Stimulated activated CD8-positive, alpha-beta memory T cell treated with anti-CD3 and anti-CD28 coated beads, Interleukin-7, amount 100 ng/mL, for 24 hours (primary cell): ENCODE measurements at regions not wholly inside any gene's neighbourhood (a gene's known extent, or its start where the extent isn't known, plus 50 kb on each side); places are given as distances from the start of the nearest gene placed in this dataset.

Experiments used
- DNase-seq: peaks from one replicate; pipeline ENCODE4 v3.0.0-alpha.2; 2020; ENCODE audit warnings: low read depth

DNA sequence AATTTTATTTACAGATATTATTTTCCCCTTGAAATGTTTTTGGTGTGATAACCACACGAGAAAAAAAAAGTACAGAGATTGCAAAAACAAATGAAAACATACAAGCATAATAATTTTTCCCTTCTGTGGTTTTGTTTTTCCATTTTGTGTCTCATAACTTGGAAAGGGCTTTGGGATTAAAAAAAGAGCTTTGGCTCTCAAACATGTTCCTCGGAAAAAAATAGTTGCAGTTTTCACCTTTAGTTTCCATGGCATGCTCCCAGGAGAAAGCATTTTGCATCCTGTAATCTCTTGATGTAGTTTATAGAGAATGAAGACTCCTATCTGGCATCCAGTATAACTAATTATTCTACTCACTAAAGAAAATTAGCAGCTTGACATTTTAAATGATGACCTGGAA lies 362.1 kb upstream of the PDGFD start:
- no peak for DNase-seq

- DNase-seq = no peak
Measured at GRCh38 chr11:104525416-104525815, 361.5 kb upstream of the PDGFD start.

- DNase-seq = no peak
Measured at GRCh38 chr11:104524254-104524653, 360.3 kb upstream of the PDGFD start.

DNA sequence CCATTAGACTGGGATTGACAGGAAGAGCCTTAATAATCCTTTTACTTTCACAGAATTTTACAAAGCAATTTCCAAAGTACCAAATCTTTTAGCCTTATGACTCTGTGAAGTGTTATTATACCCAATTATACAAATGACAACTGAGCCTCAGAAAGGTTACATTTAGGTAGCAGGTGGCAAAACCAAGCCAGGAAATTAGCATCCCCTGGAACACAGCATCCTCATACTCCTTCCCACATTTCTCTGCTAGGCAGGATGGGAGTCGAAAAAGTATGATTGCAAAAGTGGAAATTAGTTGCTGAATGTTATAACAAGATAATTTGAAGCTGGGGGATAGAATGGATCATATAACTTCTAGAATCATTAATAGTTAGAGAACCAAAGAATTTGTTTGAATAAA lies 359.7 kb upstream of the PDGFD start:
- no peak for DNase-seq

DNA sequence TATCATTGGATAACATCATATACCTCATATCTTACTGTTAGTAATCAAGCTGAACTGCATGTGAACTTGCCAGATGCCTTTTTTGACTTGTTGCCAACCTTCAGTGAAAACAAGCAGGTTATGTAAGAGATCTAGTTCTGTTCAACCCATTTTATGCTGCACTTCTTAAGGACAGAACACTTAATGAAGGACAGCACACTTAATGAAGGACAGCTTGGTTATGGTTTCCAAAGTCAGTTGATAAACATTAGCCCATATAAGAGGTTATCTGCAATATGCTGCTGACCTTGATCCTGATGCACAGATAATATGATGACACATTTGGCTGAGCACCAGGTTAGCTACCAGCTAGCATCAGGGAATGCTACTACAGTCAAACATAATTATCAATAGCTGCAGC lies 358.7 kb upstream of the PDGFD start:
- no peak for DNase-seq

- DNase-seq = no peak
Measured at GRCh38 chr11:104522123-104522522, 358.2 kb upstream of the PDGFD start.

DNA sequence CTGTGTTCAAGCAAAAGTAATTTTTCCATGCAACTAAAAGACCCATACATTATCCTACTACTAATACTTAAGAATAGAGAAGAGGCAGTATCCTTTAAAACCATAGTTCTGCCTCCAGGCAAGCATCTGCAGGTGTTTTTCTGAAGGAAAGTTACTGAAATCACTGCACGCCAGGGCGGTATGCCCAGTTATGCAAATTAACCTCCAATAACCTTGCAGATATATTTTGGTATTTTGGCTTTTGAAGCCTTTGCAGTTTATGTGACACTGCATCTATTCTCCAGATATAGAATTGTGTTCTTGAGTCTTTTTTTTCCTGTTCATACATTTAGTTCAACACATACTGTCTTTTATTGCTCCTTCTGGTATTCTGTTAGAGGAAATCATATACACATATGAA lies 346.2 kb upstream of the PDGFD start:
- no peak for DNase-seq

DNA sequence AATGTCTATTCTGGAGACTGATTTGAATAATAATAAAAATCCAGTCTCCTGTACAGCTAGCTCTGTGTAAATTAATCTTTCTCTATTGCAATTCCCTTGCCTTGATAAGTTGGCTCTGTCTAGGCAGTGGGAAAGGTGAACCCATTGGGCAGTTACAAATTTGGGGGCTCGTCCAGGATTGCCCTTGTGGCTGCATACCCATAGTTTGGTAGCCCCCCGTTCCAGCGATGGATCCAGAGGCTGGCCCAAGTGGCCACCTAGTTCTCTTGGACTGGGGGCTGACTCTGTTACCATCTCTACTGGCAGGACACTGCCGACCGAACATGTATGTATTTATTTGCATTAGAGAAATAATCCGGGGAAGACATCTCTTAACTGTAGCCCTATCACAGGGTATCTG lies 326.2 kb upstream of the PDGFD start:
- DNase-seq = no peak

DNA sequence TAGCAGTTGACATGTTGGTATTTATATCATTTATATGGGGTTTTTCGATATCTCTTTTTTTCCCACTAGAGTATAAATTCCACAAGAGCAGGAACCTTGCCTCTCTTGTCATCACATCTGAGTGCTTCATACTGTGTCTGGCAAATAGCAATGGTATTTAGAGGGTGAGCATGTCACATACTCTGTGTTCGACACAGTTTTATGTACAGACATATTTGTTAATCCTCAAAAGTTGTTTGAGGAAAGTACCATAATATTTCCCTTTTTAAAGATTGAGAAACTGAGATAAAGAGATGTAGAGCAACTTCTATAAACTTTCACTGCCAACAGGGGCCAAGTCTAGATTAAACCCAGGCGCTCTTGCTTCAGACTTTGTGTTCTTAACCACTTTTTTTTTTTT lies 324.6 kb upstream of the PDGFD start:
- DNase-seq = no peak

- DNase-seq = no peak
Measured at GRCh38 chr11:104487046-104487806, 323.3 kb upstream of the PDGFD start.

GRCh38 chr11:104484804-104485554 lies 321.0 kb upstream of the PDGFD start:
- DNase-seq = no peak

- DNase-seq = no peak
Measured at GRCh38 chr11:104476898-104477297, 313.0 kb upstream of the PDGFD start.

DNA sequence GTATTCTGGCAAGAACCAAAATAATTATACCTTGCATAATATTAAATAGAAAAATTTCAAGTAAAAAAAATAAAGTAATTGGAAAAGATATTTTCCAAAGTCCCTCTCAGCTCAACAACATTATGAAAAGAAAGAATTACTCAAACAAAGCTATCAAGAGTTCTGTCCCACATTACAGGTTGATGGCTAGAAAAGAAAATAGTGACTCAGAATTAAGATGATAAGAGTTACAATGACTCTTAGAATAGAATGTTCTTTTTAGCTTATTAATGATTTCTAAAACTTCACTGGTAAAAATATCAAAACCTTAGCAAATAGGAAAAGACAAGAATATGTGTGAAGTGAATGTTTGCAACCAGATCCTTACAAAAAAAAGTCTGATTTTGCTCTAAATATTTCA lies 312.5 kb upstream of the PDGFD start:
- DNase-seq = no peak

- DNase-seq = no peak
Measured at GRCh38 chr11:104467404-104467803, 303.5 kb upstream of the PDGFD start.

GRCh38 chr11:104465321-104465720 lies 301.4 kb upstream of the PDGFD start:
- no peak for DNase-seq

DNA sequence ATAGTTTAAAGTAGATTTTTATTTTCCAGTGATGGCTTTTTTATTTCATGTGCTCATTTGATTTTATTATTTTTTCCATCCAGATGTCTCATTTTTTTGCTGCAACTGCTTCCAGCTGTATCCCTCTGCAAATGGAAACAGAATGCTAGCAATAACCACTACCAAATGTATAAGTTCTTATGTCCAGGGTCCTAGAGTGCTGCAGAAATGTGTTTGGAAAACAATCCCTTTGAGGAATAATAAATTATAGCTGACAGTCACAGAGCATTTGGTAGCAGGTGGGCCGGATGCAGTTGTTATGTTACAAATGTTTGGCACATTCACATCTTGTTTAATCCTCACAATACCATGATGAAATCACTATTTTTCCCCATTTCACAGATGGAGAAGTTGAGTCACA lies 300.7 kb upstream of the PDGFD start:
- DNase-seq = no peak

- DNase-seq = no peak
Measured at GRCh38 chr11:104462341-104462740, 298.4 kb upstream of the PDGFD start.

DNA sequence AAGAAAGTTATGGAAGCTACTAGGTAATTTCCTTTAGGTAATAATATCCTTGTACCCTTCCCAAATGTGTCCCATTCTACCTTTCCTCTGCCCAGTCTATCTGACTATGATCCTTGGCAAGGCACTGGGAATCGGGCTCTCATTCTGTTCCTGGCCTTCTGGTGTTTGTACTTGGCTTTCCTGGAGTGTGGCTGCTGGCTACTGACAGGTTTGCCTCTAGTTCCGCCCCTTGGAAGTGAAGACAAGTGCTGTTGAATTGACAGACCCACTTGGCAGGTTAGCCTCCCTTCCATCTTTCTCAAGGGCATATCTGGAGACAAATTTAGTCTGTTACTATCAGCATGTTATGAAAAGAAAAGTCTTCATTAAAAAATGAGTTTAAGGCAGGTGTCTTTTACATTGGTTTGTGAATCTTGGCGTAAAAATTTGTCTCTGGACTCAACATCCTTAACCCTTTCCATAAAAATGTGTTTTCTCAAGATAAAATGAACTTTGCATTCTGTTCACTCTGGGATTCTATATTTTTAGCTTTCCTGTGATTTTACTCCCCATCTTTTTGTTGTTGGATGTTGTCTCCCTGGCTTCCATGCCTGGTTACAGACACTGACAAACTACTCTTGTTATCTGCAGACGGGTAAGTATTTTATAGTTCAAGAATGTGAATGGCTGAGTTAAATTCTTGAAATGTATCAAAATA lies 287.4 kb upstream of the PDGFD start:
- DNase-seq = no peak

DNA sequence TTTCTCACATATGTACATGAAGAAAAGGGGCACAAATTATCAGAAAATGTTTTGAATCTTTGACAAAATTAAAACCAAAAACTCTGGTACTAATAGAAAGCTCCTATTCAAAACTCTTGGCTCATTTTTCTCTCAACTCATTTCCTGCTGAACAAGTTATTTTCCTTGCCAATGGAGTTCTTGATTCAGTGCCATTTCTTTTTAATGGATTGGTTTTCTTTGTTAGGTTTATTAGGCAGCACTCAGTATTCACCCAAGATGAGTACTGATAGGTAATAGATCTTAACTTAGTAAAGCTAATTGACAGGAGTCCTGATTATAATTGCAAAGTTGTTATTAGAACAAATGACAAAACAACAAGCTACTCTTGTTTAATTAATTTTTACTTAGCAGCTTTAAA lies 279.4 kb upstream of the PDGFD start:
- no peak for DNase-seq

- DNase-seq = no peak
Measured at GRCh38 chr11:104442321-104442720, 278.4 kb upstream of the PDGFD start.

DNA sequence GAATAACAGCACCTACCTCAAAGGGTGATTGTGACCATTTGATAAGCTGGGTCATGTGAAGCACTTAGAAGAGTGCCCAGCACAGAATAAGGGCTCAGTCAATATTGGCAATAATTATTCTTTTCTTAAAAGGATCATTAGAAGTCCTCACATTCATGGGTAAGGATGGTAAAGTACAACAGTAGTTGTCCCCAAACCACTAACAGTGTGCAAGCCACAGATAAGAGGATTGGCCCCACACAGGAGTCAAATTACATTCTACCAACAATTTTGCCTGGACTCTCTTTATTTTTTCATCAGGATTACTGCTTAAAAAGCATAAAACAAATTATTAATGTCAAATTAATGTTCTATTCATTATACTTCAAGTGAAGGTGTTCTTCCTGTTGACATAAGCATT lies 271.5 kb upstream of the PDGFD start:
- no peak for DNase-seq

GRCh38 chr11:104433751-104434150 lies 269.8 kb upstream of the PDGFD start:
- DNase-seq = no peak

- DNase-seq = no peak
Measured at GRCh38 chr11:104432981-104433380, 269.0 kb upstream of the PDGFD start.
